Putamen (tissue), 1 donor: ENCODE measurements at regions not wholly inside any gene's neighbourhood (a gene's known extent, or its start where the extent isn't known, plus 50 kb on each side); places are given as distances from the start of the nearest gene placed in this dataset.
"Not testable (repeated sequence)": the region's sequence is repeated elsewhere in the genome, so short reads cannot be mapped to it uniquely, and the experiment has no call there.

Experiments
- DNase-seq: peaks from one replicate; pipeline ENCODE4 v3.0.0-alpha.2; 2016; ENCODE audit warnings: low spot score

- no peak for DNase-seq
Observed at GRCh38 chr3:26145769-26146168, 355.9 kb downstream of the OXSM start.

- not testable (repeated sequence) for DNase-seq
Observed at GRCh38 chr3:26157428-26157827, 367.5 kb downstream of the OXSM start.

GRCh38 chr3:26171006-26171405 lies 381.1 kb downstream of the OXSM start:
- DNase-seq, result no peak

- DNase-seq, result no peak
Observed at GRCh38 chr3:26191556-26191955, 401.7 kb downstream of the OXSM start.

- no peak for DNase-seq
Observed at GRCh38 chr3:26193558-26193957, 403.7 kb downstream of the OXSM start.

GRCh38 chr3:26196781-26197180 lies 406.9 kb downstream of the OXSM start:
- DNase-seq, result no peak

- no peak for DNase-seq
Observed at GRCh38 chr3:26198609-26199008, 408.7 kb downstream of the OXSM start.

DNA sequence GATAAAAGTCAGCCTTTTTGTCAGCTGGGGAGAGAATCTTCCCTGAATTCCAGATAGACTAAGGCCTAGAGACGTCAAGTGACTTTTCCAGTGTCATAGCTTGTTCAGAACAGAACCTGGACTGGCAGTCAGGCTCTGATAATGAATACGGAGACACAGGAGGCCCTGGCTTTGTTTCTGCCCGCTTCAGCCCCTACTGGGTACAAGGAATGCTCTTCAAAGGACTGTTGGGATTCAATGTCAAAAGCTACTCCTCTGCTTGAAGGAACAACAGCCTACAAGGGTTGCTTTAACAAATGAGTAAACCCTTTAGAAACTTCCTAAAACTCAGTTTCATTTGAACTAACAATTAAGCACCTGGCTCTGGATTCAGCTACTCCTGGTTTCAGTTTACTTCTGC lies 412.3 kb downstream of the OXSM start:
- DNase-seq, result no peak

DNA sequence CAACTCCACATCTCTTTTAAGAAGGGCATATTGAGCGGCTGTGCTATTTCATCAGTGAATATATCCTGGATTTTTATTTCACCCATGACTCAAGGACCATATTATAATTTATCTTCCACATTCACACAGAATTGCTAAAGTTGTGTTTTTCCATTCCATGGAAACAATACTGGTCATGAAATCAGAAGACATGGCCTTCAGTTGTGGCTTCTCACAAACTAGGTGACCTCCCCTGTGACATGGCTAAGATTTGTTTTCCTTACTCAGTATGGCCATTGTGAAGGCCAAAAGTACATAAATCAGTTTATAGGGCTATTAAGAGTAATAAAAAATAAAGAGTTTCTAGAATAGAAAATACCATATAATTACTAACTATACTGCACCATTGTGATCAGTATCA lies 415.6 kb downstream of the OXSM start:
- no peak for DNase-seq

DNA sequence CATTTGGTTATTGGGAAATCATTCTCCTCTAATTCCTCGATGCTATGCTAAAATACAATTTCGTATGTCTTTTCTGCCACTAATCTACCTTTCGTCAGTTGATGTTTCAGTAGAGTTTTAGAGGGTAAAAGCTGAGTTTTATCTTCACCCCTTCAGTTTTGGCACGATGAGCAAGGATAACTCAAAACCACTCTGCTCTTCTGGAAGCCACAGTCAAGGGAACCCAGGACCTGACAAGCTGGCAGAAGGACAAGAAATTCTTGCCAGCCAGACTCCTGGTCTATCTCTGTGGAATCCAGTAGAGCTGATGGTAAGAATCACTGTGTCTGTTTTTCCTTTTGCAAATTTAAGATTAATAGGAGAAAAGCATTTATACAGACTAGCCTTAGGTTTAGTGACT lies 414.4 kb upstream of the LRRC3B start:
- DNase-seq, result no peak

GRCh38 chr3:26229801-26230200 lies 392.8 kb upstream of the LRRC3B start:
- no peak for DNase-seq

DNA sequence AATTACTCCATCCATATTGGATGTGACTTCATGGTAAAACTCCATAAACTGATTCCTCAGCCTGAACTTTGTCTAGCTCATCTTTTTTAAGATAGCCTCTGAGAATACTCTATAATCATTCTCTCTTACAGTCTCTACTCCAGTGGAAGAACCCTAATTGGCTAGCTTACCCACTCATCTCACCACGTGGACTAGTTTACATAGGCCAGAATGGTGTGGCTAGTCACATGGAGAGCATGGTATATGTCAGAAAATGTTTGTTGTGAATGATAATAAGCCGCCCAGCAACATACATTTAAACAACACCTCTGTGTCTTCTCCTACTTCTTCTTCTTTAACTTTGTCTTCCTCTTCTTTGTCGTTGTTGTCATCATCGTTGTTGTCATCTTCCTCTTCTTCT lies 389.2 kb upstream of the LRRC3B start:
- no peak for DNase-seq

DNA sequence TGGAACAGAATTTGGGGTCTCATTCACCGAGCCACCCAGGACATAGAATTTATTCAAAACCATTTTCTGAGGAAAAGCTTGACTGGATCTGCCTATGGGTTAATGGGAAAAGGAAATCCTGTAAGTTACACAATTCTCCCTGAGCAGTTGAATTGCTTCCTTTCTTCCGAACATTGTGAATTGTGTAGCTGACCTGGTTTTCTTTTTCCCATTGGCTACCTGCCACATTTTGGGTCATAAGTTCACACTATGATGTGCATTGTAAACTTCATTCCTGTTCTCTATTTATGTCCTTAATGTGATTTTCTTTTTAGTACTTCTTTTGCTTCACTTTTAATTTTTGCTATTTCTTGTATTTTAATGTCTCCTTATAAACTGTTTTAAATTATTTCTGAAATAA lies 386.0 kb upstream of the LRRC3B start:
- DNase-seq, result no peak

DNA sequence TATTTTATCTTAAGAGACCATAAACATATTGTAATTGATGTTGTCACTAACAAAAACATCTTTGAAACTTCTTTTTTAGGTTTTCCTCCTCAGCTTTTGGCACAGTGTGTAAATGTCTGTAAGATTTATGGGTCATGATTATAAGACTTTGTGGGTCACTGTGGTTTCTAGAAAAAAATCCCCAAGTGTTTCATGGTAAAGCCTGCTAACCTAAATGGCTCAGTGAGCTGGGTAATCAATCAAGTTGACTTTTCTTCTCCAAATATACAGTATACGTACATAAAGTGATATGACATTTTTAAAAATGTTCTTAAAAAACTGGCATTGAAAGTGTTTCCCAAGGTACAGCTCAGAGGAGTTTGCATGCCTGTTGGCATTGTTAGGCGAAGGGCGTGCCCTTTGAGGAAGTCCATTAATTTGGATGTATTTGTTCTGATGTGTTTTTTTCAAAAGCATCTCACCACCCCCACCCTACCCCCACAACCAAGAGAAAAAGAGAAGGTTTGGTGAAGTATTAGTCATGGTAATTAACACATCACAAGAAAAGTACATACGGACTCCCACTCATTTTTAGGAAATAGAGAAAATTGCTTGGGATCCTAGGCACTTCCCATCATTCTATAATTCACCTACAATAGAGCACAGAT lies 385.4 kb upstream of the LRRC3B start:
- peak; percentile 52 for DNase-seq

- not testable (repeated sequence) for DNase-seq
Observed at GRCh38 chr3:26244586-26244985, 378.0 kb upstream of the LRRC3B start.

DNA sequence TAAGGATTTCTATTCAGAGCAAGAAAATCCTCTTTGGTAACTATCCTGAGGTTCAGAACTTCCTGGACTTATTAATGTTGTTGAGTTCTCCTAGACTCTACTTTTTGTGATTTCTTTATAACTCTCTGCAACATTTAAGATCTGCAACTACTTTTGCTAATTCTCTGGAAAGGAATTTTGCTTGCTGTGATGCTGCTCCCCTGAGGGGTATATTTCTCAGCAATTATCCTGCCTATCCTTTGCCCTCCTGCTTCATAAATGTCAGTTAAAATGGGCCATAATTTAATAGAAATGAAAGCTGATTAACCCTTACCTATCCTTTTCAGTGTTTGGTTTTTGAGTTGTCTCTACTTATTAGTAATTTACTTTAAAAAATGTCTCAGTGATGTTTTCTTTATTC lies 377.3 kb upstream of the LRRC3B start:
- no peak for DNase-seq

- DNase-seq, result no peak
Observed at GRCh38 chr3:26246901-26247300, 375.7 kb upstream of the LRRC3B start.

DNA sequence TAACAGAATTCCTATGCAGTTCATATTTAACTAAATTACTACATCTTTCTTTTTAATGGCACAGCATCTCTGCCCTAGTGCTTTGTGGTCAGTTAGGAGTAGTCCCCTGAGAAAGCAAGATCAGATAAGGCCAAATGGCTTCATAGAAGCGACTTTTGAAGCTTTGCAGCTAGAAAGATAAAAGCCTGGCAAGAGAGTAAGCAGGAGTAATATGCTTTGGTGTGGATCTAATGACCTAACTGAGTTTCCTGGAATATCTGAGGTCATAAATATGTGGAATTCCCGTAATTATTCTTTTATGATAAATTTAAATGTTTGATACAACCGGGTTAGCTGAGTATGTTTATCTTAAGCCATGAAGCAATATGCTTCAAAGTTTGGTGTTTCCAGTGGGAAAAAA lies 374.9 kb upstream of the LRRC3B start:
- DNase-seq, result no peak

DNA sequence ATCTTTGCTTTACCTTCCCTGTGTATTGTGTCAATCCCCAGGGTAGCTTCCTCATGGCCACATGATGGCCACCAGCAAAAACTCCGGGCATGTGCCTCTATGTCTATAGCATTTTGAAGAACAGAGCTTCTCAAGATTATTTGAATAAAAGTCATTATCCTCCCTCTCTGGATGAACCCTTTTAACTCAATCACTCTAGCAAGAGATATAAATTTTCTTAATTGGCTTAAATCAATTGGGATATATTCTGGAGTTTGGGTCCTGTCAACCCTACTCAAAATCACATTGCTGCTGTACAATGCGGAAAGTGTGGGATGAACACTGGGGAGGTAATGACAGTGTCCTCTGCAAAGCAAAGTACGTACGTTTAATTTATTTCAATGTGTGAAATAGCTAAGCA lies 370.6 kb upstream of the LRRC3B start:
- DNase-seq, result no peak

DNA sequence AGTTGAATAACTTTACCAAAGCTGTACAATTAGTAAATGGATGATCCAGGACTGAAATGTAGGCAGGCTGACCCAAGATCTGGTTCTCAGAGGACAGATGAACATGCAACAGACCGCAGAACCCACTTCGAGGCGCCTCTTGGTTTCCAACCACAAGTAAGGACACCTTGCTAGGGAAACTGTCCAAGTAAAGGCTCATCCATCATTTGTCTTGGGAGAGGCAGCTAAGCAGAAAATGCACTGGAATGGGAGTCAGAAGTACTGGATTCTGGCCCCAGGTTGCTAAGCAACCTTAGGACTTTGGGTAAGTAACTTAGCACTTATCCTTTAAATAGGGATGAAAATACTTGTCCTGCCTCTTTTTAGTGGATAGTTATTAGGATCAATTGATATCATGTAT lies 366.3 kb upstream of the LRRC3B start:
- DNase-seq, result no peak

- no peak for DNase-seq
Observed at GRCh38 chr3:26259176-26259575, 363.4 kb upstream of the LRRC3B start.

DNA sequence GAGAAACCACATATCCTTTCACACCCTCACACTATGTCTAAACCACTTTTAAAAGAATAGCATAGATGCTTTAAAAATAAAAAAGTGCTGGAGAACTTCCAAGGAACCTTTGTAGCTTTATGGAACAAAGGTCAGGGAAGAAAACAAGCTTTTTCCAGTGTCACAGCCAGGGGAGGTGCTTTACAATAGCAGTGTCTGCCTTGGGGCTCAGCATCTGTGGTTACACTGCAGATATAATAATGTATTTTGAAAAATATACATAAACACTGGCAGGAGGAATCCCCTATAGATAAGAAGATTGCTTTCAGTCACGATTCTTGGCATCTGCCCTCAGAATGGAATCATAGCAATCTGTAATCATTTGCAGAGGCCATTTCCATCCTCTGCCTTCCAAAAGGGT lies 362.4 kb upstream of the LRRC3B start:
- no peak for DNase-seq

DNA sequence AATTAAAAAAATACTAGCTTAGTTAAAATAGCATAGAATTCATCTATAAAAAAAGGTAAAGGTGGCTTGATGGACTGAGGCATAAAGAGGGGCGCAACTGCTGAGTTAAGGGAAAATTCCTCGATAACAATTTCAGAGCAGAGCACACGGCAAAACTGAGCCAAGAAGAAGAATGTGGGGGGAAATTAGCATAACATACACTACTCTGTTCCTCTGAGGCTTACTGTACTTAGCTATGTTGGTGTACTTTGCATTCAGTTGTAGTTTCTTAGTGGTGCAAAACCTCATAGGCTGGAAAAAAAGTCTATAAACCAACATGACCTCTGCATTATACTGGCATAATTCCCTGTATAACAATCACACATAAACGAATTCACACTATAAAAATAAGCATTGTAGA lies 357.9 kb upstream of the LRRC3B start:
- DNase-seq, result no peak

GRCh38 chr3:26271848-26272247 lies 350.7 kb upstream of the LRRC3B start:
- DNase-seq, result no peak

GRCh38 chr3:26273196-26273595 lies 349.4 kb upstream of the LRRC3B start:
- DNase-seq, result no peak
